MCF 10A (cell line): ENCODE measurements at regions not wholly inside any gene's neighbourhood (a gene's known extent, or its start where the extent isn't known, plus 50 kb on each side); places are given as distances from the start of the nearest gene placed in this dataset.

Source experiments
- BruUV-seq: library from RNA; stranded (reverse); fragments of 400-500 nt; replicated peaks from 2 replicates; lab custom pipeline; 2021; lab: Mats Ljungman, UMichigan
- CTCF ChIA-PET: fragments of 300-600 bp; sonication (Branson Sonifier 250); formaldehyde crosslinking; extraction: SDS; loops from one replicate; lab custom pipeline; 2021; ENCODE audit warnings: antibody characterized with exemption, inconsistent platforms; lab: Yijun Ruan, JAX
- POLR2A ChIA-PET: fragments of 300-600, 350-650 bp; sonication (Branson Sonifier 250); formaldehyde crosslinking; extraction: SDS; loops from one replicate; lab custom pipeline; 2020; ENCODE audit warnings: antibody characterized with exemption, inconsistent platforms; lab: Yijun Ruan, JAX
- DNase-seq: peaks from one replicate; pipeline ENCODE4 v3.0.0-alpha.2; 2018; ENCODE audit not compliant: unreplicated experiment
- H3K27ac Mint-ChIP-seq: one replicate; pipeline ENCODE4 v1.8.0; 2022; ENCODE audit warnings: mild to moderate bottlenecking, low read depth, mixed read lengths; ENCODE audit not compliant: unreplicated experiment
- H3K27me3 Mint-ChIP-seq: one replicate; pipeline ENCODE4 v1.8.0; 2022; ENCODE audit warnings: mixed read lengths; ENCODE audit not compliant: insufficient read depth, unreplicated experiment
- H3K36me3 Mint-ChIP-seq: one replicate; pipeline ENCODE4 v1.8.0; 2022; ENCODE audit warnings: mild to moderate bottlenecking, moderate library complexity, mixed read lengths; ENCODE audit not compliant: insufficient read depth, unreplicated experiment
- H3K4me1 Mint-ChIP-seq: one replicate; pipeline ENCODE4 v1.8.0; 2022; ENCODE audit warnings: mixed read lengths; ENCODE audit not compliant: insufficient read depth, unreplicated experiment
- H3K4me3 Mint-ChIP-seq: one replicate; pipeline ENCODE4 v1.8.0; 2022; ENCODE audit warnings: mild to moderate bottlenecking, moderate library complexity, mixed read lengths; ENCODE audit not compliant: unreplicated experiment
- H3K9me3 Mint-ChIP-seq: one replicate; pipeline ENCODE4 v1.8.0; 2022; ENCODE audit warnings: mixed read lengths; ENCODE audit not compliant: unreplicated experiment
- intact Hi-C: fragments of 100-400 bp; cut with micrococcal nuclease; formaldehyde crosslinking; loops from 2 replicates; pipeline ENCODE4 v1.14.1; 2022
- TF ChIP-seq, protein P1 (sequence below): fragments of 200-600 bp; IDR thresholded peaks from one replicate; pipeline ENCODE4 v1.8.0; 2022; ENCODE audit warnings: antibody characterized with exemption, mild to moderate bottlenecking; ENCODE audit not compliant: unreplicated experiment

DNA sequence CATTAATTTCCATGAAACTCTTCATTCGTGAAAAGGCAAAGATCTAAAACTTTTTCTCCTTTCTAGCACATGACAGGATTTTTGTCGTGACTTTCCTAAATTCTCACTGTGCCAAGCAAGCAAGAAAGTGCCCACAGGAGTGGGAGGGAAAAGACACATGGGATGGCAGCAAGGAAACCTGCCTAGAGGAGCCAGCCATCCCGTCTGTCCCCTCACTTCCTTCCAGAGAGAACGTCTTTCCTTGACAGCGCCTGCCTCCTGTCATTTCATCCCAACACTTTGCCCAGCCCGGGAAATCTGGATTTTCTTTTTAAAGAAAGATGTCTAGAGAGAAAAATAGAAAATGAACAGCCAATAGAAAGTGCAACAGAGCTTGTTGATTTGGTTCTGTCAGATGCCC lies 200.6 kb upstream of the PTBP2 start:
- no peaks in the 10 kb centered on the region for H3K27me3 Mint-ChIP-seq
- no TSS peak for BruUV-seq
- DNase-seq, result no peak
- ChIA-PET POLR2A (no interaction called here), CTCF (no interaction called here)
- intact Hi-C loops, result no loop called here
- H3K4me1 Mint-ChIP-seq, result peaks cover 11% of the 10 kb centered on the region
- no peak overlapping the region for H3K4me3 Mint-ChIP-seq
- TF ChIP-seq, protein P1, sequence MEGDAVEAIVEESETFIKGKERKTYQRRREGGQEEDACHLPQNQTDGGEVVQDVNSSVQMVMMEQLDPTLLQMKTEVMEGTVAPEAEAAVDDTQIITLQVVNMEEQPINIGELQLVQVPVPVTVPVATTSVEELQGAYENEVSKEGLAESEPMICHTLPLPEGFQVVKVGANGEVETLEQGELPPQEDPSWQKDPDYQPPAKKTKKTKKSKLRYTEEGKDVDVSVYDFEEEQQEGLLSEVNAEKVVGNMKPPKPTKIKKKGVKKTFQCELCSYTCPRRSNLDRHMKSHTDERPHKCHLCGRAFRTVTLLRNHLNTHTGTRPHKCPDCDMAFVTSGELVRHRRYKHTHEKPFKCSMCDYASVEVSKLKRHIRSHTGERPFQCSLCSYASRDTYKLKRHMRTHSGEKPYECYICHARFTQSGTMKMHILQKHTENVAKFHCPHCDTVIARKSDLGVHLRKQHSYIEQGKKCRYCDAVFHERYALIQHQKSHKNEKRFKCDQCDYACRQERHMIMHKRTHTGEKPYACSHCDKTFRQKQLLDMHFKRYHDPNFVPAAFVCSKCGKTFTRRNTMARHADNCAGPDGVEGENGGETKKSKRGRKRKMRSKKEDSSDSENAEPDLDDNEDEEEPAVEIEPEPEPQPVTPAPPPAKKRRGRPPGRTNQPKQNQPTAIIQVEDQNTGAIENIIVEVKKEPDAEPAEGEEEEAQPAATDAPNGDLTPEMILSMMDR, result no peak
- no peaks in the 10 kb centered on the region for H3K36me3 Mint-ChIP-seq
- no peaks in the 10 kb centered on the region for H3K9me3 Mint-ChIP-seq
- peak overlapping the region; percentile 3 for H3K27ac Mint-ChIP-seq

DNA sequence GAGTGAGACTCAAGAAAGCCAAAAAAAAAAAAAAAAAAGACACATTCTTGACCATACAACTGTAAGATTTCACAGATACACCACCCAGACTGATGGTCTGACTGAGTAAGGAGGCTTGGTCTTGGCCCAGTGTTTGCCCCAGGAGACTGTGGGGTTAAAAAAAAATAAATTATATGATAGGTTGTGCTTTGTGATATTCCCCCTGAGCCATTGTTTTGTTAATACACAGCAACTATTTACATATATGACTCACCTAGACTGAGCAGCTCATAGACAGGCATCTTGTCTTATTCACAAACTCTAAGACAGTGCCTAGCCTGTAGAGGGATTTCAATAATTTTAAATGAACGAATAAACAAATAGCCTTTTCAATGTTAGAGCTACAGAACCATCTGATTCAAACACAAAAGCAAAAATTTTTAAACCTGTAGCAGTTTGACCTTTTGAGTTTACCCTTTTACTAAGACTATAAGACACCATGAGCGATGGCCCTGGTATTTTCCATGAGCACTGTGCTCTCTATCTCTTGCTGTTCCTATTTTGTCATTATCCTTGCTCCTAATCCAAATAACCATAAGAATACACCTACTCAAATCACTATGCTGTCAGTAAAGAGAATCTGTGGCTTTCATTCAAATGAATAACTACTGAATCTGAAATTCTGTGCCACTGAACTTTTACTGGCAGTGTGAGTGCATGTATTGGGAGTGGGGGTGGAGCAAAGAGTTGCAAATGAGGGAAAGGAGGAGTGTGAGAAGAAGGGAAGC lies 199.4 kb upstream of the PTBP2 start:
- intact Hi-C loops, result no loop called here
- peaks cover 9% of the 10 kb centered on the region for H3K9me3 Mint-ChIP-seq
- H3K27ac Mint-ChIP-seq, result no peak overlapping the region
- BruUV-seq, result no TSS peak
- H3K4me3 Mint-ChIP-seq, result no peak overlapping the region
- ChIA-PET POLR2A (no interaction called here), CTCF (interaction anchor here (0.6 kb wide), 1 partner anchor 33 kb away, joined by 3 read pairs; no protein-coding TSS in a partner anchor)
- H3K27me3 Mint-ChIP-seq, result no peaks in the 10 kb centered on the region
- TF ChIP-seq, protein P1, result no peak
- DNase-seq, result peak; percentile 38
- peaks cover 11% of the 10 kb centered on the region for H3K4me1 Mint-ChIP-seq
- no peaks in the 10 kb centered on the region for H3K36me3 Mint-ChIP-seq

DNA sequence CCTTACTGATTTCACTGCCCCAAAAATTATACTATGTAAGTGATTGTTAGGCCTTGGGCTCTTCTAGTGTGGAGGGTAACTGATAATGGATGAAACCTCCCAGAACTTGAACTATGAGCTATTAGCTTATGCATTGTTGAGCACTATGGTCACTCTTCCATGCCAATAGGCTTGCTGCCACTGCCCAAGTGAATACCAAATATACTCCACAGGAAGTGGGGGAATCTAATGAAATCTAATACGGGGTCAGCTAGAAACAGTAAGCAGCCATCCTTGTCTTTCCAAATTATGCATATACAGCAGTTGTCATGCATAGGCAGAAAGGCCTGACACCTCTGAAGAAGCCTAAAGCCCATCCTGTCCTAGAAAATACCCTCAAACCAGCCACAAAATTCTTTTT lies 198.7 kb upstream of the PTBP2 start:
- POLR2A ChIA-PET, result interaction anchor here (0.7 kb wide), 1 partner anchor 410 kb away, joined by 3 read pairs; no protein-coding TSS in a partner anchor
- CTCF ChIA-PET, result interaction anchor here (0.7 kb wide), 1 partner anchor 565 kb away, joined by 3 read pairs; no protein-coding TSS in a partner anchor
- no peak for DNase-seq
- H3K27ac Mint-ChIP-seq, result no peak overlapping the region
- H3K27me3 Mint-ChIP-seq, result no peaks in the 10 kb centered on the region
- TF ChIP-seq, protein P1, result no peak
- intact Hi-C loops, result no loop called here
- H3K4me1 Mint-ChIP-seq, result peaks cover 11% of the 10 kb centered on the region
- no peaks in the 10 kb centered on the region for H3K36me3 Mint-ChIP-seq
- BruUV-seq, result no TSS peak
- peaks cover 12% of the 10 kb centered on the region for H3K9me3 Mint-ChIP-seq
- H3K4me3 Mint-ChIP-seq, result no peak overlapping the region

DNA sequence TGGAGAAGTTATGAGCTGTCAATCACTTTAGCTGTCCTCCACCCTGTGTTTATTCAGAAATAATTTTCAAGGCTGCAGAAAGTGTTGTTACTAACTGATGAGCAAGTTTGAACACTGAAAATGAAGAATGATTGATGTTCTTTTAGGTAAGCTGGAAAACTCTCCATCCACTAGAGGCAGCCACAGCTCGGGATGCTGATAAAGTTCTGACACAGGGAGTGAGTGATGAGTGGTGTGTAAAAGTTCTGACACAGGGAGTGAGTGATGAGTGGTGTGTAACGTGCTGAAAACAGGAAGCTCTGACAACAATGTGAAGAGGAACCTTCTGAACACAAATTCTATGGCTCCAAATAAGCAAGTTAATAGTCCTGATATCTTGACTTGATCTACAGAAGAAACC lies 197.5 kb upstream of the PTBP2 start:
- Mint-ChIP-seq H3K4me1 (peaks cover 11% of the 10 kb centered on the region), H3K36me3 (no peaks in the 10 kb centered on the region), H3K27me3 (no peaks in the 10 kb centered on the region), H3K9me3 (peaks cover 20% of the 10 kb centered on the region), H3K4me3 (no peak overlapping the region), H3K27ac (no peak overlapping the region)
- ChIA-PET CTCF (interaction anchor here (0.6 to 1.0 kb wide), 2 partner anchors 12 to 263 kb away, joined by 3 read pairs; no protein-coding TSS in a partner anchor), POLR2A (interaction anchor here (0.5 kb wide), 1 partner anchor 239 kb away, joined by 4 read pairs; no protein-coding TSS in a partner anchor)
- BruUV-seq, result no TSS peak
- no peak for DNase-seq
- TF ChIP-seq, protein P1, result no peak
- intact Hi-C loops, result no loop called here
